Fibroblast of lung (primary cell): ENCODE measurements at regions not wholly inside any gene's neighbourhood (a gene's known extent, or its start where the extent isn't known, plus 50 kb on each side); places are given as distances from the start of the nearest gene placed in this dataset.
A peak's percentile ranks its signal among the peaks of the same experiment; 100 is the strongest.

ENCODE experiments used
- DNase-seq, 2 donors: peaks; one replicate each; pipeline versions ENCODE4 v3.0.0 to v3.0.0-alpha.2; 2010; ENCODE audit warnings: low read depth in 2 of 2
- H2AFZ ChIP-seq: 2 replicates; pipeline ENCODE4 v1.5.1; 2012; ENCODE audit warnings: low read length, control low read depth, inconsistent platforms
- H3K27ac ChIP-seq: 2 replicates; pipeline ENCODE4 v1.5.1; 2011; ENCODE audit warnings: low read length, control low read depth; ENCODE audit not compliant: insufficient read depth
- H3K27me3 ChIP-seq: 2 replicates; pipeline ENCODE4 v1.5.1; 2011; ENCODE audit warnings: mild to moderate bottlenecking, low read length; ENCODE audit not compliant: control insufficient read depth, insufficient read depth
- H3K36me3 ChIP-seq: 2 replicates; pipeline ENCODE4 v1.5.1; 2011; ENCODE audit warnings: low read length; ENCODE audit not compliant: control insufficient read depth, insufficient read depth
- H3K4me1 ChIP-seq: 2 replicates; pipeline ENCODE4 v1.5.1; 2011; ENCODE audit warnings: low read length; ENCODE audit not compliant: control insufficient read depth, insufficient read depth; ENCODE audit errors: extremely low read depth
- H3K4me2 ChIP-seq: 2 replicates; pipeline ENCODE4 v1.5.1; 2011; ENCODE audit warnings: low read length, control low read depth; ENCODE audit not compliant: insufficient read depth; ENCODE audit errors: extremely low read depth
- H3K4me3 ChIP-seq, 4 experiments: fragments of 200-600 bp in 1 of 4; sonication (generic) in 1 of 4; replicated peaks in 1 of 4; 2 replicates each; pipeline ENCODE4 v1.5.1; 2011 to 2016; ENCODE audit warnings: low read length in 4 of 4, low read depth in 3 of 4, mild to moderate bottlenecking in 3 of 4, control low read depth in 2 of 4, inconsistent platforms in 1 of 4, mixed read lengths in 1 of 4; ENCODE audit not compliant: insufficient read depth in 1 of 4; ENCODE audit errors: control extremely low read depth in 1 of 4
- H3K79me2 ChIP-seq: 2 replicates; pipeline ENCODE4 v1.5.1; 2012; ENCODE audit warnings: mild to moderate bottlenecking, low read length, inconsistent platforms; ENCODE audit not compliant: control insufficient read depth, insufficient read depth
- H3K9ac ChIP-seq: 2 replicates; pipeline ENCODE4 v1.5.1; 2011; ENCODE audit warnings: mild to moderate bottlenecking, low read length, control low read depth; ENCODE audit not compliant: insufficient read depth
- H3K9me3 ChIP-seq: 2 replicates; pipeline ENCODE4 v1.5.1; 2012; ENCODE audit warnings: low read depth, low read length; ENCODE audit not compliant: control insufficient read depth, insufficient read depth
- H4K20me1 ChIP-seq: 2 replicates; pipeline ENCODE4 v1.5.1; 2011; ENCODE audit warnings: low read length; ENCODE audit not compliant: control insufficient read depth, insufficient read depth; ENCODE audit errors: extremely low read depth
- EZH2 ChIP-seq: IDR thresholded peaks from 2 replicates; pipeline ENCODE4 v1.5.1; 2012; ENCODE audit warnings: low read length, control low read depth, mild to moderate bottlenecking; ENCODE audit errors: missing control alignments
- TF ChIP-seq, protein P1 (sequence below), 2 donors: IDR thresholded peaks in 1 of 2; conservative IDR thresholded peaks in 1 of 2; 1 replicate in 1 of 2; 2 replicates in 1 of 2; pipeline ENCODE4 v1.5.1; 2011 to 2012; ENCODE audit warnings: low read length in 2 of 2, control low read depth in 1 of 2, inconsistent platforms in 1 of 2, low read depth in 1 of 2, mild to moderate bottlenecking in 1 of 2

DNA sequence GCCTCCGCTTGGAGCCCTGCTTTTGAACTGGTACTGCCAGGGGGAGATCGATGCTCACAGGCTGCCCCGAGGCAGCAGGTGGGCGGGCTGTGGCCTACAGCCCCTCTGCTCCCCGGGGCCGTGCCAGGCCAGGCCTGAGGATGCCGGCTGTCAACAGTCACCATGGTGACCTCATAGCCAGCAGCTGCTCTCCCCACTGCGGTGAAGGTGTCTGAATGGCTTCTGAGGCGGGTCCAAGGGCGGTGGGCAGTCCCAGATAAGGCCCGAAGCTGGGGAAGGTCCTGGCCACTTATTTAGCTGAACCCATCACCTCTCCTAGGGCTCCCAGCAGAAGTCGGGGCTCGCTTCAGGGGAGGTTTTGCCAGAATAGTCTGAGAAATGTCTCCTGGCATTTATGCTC lies 179.3 kb downstream of the ARHGAP12 start:
- Histone ChIP-seq H3K4me1 (peaks cover 25% of the 10 kb centered on the region), H3K9me3 (no peaks in the 10 kb centered on the region), H3K9ac (no peak overlapping the region), H3K27me3 (no peaks in the 10 kb centered on the region), H2AFZ (peak overlapping the region; percentile 58), H3K79me2 (no peaks in the 10 kb centered on the region), H3K4me3 (no peak overlapping the region), H4K20me1 (no peaks in the 10 kb centered on the region), H3K4me2 (peak overlapping the region; percentile 19), H3K36me3 (no peaks in the 10 kb centered on the region), H3K27ac (peak overlapping the region; percentile 63)
- DNase-seq: peak in 1 of 2 donors; percentile 80
- TF ChIP-seq, protein P1, sequence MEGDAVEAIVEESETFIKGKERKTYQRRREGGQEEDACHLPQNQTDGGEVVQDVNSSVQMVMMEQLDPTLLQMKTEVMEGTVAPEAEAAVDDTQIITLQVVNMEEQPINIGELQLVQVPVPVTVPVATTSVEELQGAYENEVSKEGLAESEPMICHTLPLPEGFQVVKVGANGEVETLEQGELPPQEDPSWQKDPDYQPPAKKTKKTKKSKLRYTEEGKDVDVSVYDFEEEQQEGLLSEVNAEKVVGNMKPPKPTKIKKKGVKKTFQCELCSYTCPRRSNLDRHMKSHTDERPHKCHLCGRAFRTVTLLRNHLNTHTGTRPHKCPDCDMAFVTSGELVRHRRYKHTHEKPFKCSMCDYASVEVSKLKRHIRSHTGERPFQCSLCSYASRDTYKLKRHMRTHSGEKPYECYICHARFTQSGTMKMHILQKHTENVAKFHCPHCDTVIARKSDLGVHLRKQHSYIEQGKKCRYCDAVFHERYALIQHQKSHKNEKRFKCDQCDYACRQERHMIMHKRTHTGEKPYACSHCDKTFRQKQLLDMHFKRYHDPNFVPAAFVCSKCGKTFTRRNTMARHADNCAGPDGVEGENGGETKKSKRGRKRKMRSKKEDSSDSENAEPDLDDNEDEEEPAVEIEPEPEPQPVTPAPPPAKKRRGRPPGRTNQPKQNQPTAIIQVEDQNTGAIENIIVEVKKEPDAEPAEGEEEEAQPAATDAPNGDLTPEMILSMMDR (conservative IDR thresholded peaks at IDR 0.05 in 1 of 2, IDR thresholded peaks at IDR 0.05 in 1 of 2; ENCODE audit: low read depth in 1 of 2, low read length in 2 of 2): no peak
- no peak for TF ChIP-seq EZH2

DNA sequence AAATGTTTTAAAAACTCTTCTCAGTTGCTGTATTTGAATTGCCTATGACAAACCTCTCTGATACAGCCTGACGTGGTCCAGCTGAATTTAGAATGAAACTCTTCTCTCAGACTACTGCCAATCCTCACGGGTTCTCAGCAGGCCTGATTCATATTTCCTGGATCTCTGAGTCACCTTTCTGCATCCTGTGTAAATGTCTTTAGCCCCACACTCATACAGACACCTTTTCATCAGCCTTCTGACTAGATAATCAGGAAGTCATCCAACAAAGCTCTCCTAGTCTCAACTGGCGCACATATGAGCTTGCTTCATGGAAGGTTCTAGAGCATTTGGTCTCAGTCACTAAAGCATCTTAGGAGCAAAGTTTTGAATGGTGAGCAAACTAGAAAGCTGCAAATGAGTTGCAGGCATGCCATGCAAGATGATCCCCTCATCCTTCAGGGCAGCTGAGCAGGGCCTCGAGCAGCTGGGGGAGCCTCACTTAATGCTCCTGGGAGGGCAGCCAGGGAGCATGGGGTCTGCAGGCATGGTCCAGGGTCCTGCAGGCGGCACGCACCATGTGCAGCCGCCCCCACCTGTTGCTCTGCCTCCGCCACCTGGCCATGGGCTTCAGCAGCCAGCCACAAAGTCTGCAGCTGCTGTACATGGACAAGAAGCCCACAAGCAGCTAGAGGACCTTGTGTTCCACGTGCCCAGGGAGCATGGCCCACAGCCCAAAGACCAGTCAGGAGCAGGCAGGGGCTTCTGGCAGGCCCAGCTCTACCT lies 182.8 kb downstream of the ARHGAP12 start:
- Histone ChIP-seq H3K27me3 (no peaks in the 10 kb centered on the region), H3K4me3 (no peak overlapping the region), H3K4me1 (peaks cover 25% of the 10 kb centered on the region), H3K4me2 (no peak overlapping the region), H3K27ac (peak overlapping the region; percentile 27), H3K36me3 (no peaks in the 10 kb centered on the region), H3K79me2 (no peaks in the 10 kb centered on the region), H3K9ac (no peak overlapping the region), H2AFZ (no peak overlapping the region), H4K20me1 (no peaks in the 10 kb centered on the region), H3K9me3 (no peaks in the 10 kb centered on the region)
- TF ChIP-seq EZH2: no peak
- TF ChIP-seq, protein P1 (conservative IDR thresholded peaks at IDR 0.05 in 1 of 2, IDR thresholded peaks at IDR 0.05 in 1 of 2; ENCODE audit: low read depth in 1 of 2, low read length in 2 of 2): no peak
- peak; percentile 67 to 95 for DNase-seq

DNA sequence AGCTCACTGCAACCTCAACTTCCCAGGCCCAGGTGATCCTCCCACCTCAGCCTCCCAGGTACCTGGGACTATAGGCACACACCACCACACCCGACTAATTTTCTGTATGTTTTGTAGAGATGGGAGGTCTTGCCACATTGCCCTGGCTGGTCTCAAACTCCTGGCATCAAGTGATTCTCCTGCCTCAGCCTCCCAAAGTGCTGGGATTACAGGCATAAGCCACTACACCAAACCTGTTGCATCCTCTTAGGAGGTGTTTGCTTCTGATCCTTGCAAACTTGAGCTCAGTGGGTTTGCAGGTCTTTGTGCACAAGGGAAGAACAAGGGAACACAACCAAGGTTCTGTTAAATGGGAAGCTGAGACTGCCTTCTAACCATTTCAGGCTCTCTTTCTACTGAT lies 184.6 kb downstream of the ARHGAP12 start:
- Histone ChIP-seq H3K27ac (no peak overlapping the region), H3K4me2 (no peak overlapping the region), H3K27me3 (no peaks in the 10 kb centered on the region), H3K9ac (no peak overlapping the region), H3K9me3 (no peaks in the 10 kb centered on the region), H3K79me2 (no peaks in the 10 kb centered on the region), H3K36me3 (no peaks in the 10 kb centered on the region), H4K20me1 (no peaks in the 10 kb centered on the region), H3K4me3 (no peak overlapping the region), H2AFZ (no peak overlapping the region), H3K4me1 (peaks cover 14% of the 10 kb centered on the region)
- DNase-seq: no peak
- no peak for TF ChIP-seq EZH2
- TF ChIP-seq, protein P1 (conservative IDR thresholded peaks at IDR 0.05 in 1 of 2, IDR thresholded peaks at IDR 0.05 in 1 of 2; ENCODE audit: low read depth in 1 of 2, low read length in 2 of 2): no peak
